Keratinocyte (primary cell): ENCODE measurements at regions not wholly inside any gene's neighbourhood (a gene's known extent, or its start where the extent isn't known, plus 50 kb on each side); places are given as distances from the start of the nearest gene placed in this dataset.

Source experiments
- DNase-seq: peaks from one replicate; pipeline ENCODE4 v3.0.0-alpha.2; 2011; ENCODE audit warnings: low read depth, missing footprints, low spot score
- FAIRE-seq: peaks from 2 replicates; lab custom pipeline; 2011; peaks lifted over from hg19 to GRCh38; lab: Jason Lieb, UNC
- H2AFZ ChIP-seq: 2 replicates; pipeline ENCODE4 v1.6.0; 2012; ENCODE audit warnings: low read length, control low read depth, inconsistent platforms; ENCODE audit not compliant: control insufficient read depth
- H3K27ac ChIP-seq: 2 replicates; pipeline ENCODE4 v1.5.1; 2011; ENCODE audit warnings: low read length; ENCODE audit not compliant: control insufficient read depth, insufficient read depth
- H3K27me3 ChIP-seq: 3 replicates; pipeline ENCODE4 v1.6.0; 2011; ENCODE audit warnings: low read length; ENCODE audit not compliant: control insufficient read depth, insufficient read depth; ENCODE audit errors: extremely low read depth
- H3K36me3 ChIP-seq, 2 experiments: 2 replicates in 1 of 2; 3 replicates in 1 of 2; pipeline ENCODE4 v1.5.1; 2011; ENCODE audit warnings: low read length in 2 of 2, mild to moderate bottlenecking in 1 of 2; ENCODE audit not compliant: control insufficient read depth in 2 of 2, insufficient read depth in 2 of 2; ENCODE audit errors: extremely low read depth in 1 of 2
- H3K4me1 ChIP-seq: 3 replicates; pipeline ENCODE4 v1.5.1; 2011; ENCODE audit warnings: low read length; ENCODE audit not compliant: control insufficient read depth, insufficient read depth; ENCODE audit errors: extremely low read depth
- H3K4me2 ChIP-seq: 3 replicates; pipeline ENCODE4 v1.6.0; 2011; ENCODE audit warnings: low read depth, low read length; ENCODE audit not compliant: control insufficient read depth, insufficient read depth; ENCODE audit errors: extremely low read depth
- H3K4me3 ChIP-seq, 3 experiments: fragments of 200-600 bp in 1 of 3; sonication (generic) in 1 of 3; 2 replicates in 2 of 3; 3 replicates in 1 of 3; pipeline ENCODE4 v1.5.1; 2011 to 2016; ENCODE audit warnings: low read length in 3 of 3, mild to moderate bottlenecking in 3 of 3, control low read depth in 2 of 3, inconsistent platforms in 1 of 3, low read depth in 1 of 3, mixed read lengths in 1 of 3, mixed run types in 1 of 3, moderate library complexity in 1 of 3; ENCODE audit not compliant: control insufficient read depth in 2 of 3, insufficient read depth in 2 of 3; ENCODE audit errors: extremely low read depth in 1 of 3
- H3K79me2 ChIP-seq: 2 replicates; pipeline ENCODE4 v1.6.0; 2012; ENCODE audit warnings: low read length; ENCODE audit not compliant: control insufficient read depth, insufficient read depth
- H3K9ac ChIP-seq: 3 replicates; pipeline ENCODE4 v1.6.0; 2011; ENCODE audit warnings: low read length; ENCODE audit not compliant: control insufficient read depth, insufficient read depth; ENCODE audit errors: extremely low read depth
- H3K9me1 ChIP-seq: 3 replicates; pipeline ENCODE4 v1.6.0; 2011; ENCODE audit warnings: low read length; ENCODE audit not compliant: control insufficient read depth, insufficient read depth; ENCODE audit errors: extremely low read depth
- H3K9me3 ChIP-seq: 2 replicates; pipeline ENCODE4 v1.5.1; 2012; ENCODE audit warnings: low read depth, low read length; ENCODE audit not compliant: control insufficient read depth
- H4K20me1 ChIP-seq: 3 replicates; pipeline ENCODE4 v1.6.0; 2011; ENCODE audit warnings: low read length; ENCODE audit not compliant: control insufficient read depth, insufficient read depth; ENCODE audit errors: extremely low read depth
- CTCF ChIP-seq, 3 experiments: IDR thresholded peaks in 1 of 3; conservative IDR thresholded peaks in 1 of 3; optimal IDR thresholded peaks in 1 of 3; 2 replicates in 2 of 3; 3 replicates in 1 of 3; pipeline versions ENCODE3 to v1.5.1; 2011; ENCODE audit warnings: low read length in 3 of 3, mild to moderate bottlenecking in 3 of 3, moderate library complexity in 2 of 3, control low read depth in 1 of 3, inconsistent platforms in 1 of 3; ENCODE audit not compliant: insufficient read depth in 2 of 3; ENCODE audit errors: extremely low read depth in 1 of 3
- EZH2 ChIP-seq: IDR thresholded peaks from one replicate; pipeline ENCODE4 v1.6.1; 2012; ENCODE audit warnings: inconsistent platforms, mild to moderate bottlenecking, low read length, moderate library complexity
- dilution Hi-C: fragments of 300-500 bp; cut with MboI; formaldehyde crosslinking; loops from one replicate; pipeline ENCODE4 v1.7.0; 2020; ENCODE audit warnings: low sequenced_read_pairs; ENCODE audit not compliant: extremely low pct_ligation_motif_present

GRCh38 chr14:101018561-101019290 lies 115.2 kb upstream of the RTL1 start:
- dilution Hi-C loops = no loop called here
- no peak for FAIRE-seq
- H3K27ac ChIP-seq = no peak overlapping the region
- no peak overlapping the region for H3K9ac ChIP-seq
- H3K27me3 ChIP-seq = no peaks in the 10 kb centered on the region
- H2AFZ ChIP-seq = no peak overlapping the region
- no peaks in the 10 kb centered on the region for H4K20me1 ChIP-seq
- TF ChIP-seq CTCF (optimal IDR thresholded peaks at IDR 0.05 in 1 of 3, IDR thresholded peaks at IDR 0.05 in 1 of 3, conservative IDR thresholded peaks at IDR 0.05 in 1 of 3; ENCODE audit: extremely low read depth in 1 of 3, insufficient read depth in 2 of 3, low read length in 3 of 3) = no peak
- TF ChIP-seq EZH2 = no peak
- no peaks in the 10 kb centered on the region for H3K9me1 ChIP-seq
- H3K36me3 ChIP-seq = no peaks in the 10 kb centered on the region
- no peaks in the 10 kb centered on the region for H3K79me2 ChIP-seq
- peaks cover 10% of the 10 kb centered on the region for H3K9me3 ChIP-seq
- DNase-seq = no peak
- H3K4me1 ChIP-seq = no peaks in the 10 kb centered on the region
- no peak overlapping the region for H3K4me2 ChIP-seq
- no peak overlapping the region for H3K4me3 ChIP-seq

GRCh38 chr14:101019541-101019940 lies 116.0 kb upstream of the RTL1 start:
- H3K27me3 ChIP-seq = no peaks in the 10 kb centered on the region
- H3K9me1 ChIP-seq = no peaks in the 10 kb centered on the region
- no peaks in the 10 kb centered on the region for H3K4me1 ChIP-seq
- H3K9ac ChIP-seq = no peak overlapping the region
- no peak for TF ChIP-seq CTCF (optimal IDR thresholded peaks at IDR 0.05 in 1 of 3, IDR thresholded peaks at IDR 0.05 in 1 of 3, conservative IDR thresholded peaks at IDR 0.05 in 1 of 3; ENCODE audit: extremely low read depth in 1 of 3, insufficient read depth in 2 of 3, low read length in 3 of 3)
- TF ChIP-seq EZH2 = no peak
- DNase-seq (no peak), FAIRE-seq (no peak)
- H4K20me1 ChIP-seq = no peaks in the 10 kb centered on the region
- no peak overlapping the region for H3K27ac ChIP-seq
- H3K9me3 ChIP-seq = peaks cover 12% of the 10 kb centered on the region
- H2AFZ ChIP-seq = no peak overlapping the region
- H3K79me2 ChIP-seq = no peaks in the 10 kb centered on the region
- no peak overlapping the region for H3K4me3 ChIP-seq
- dilution Hi-C loops = no loop called here
- no peak overlapping the region for H3K4me2 ChIP-seq
- no peaks in the 10 kb centered on the region for H3K36me3 ChIP-seq
